ENCODE measurements at regions not wholly inside any gene's neighbourhood (a gene's known extent, or its start where the extent isn't known, plus 50 kb on each side); places are given as distances from the start of the nearest gene placed in this dataset.

GRCh38 chr3:117120014-117120413 lies 410.4 kb downstream of the TUSC7 start:
- WGBS, 2 donors, result 54 to 71% methylated on average over 1 of the region's 1 CpG
- Histone ChIP-seq H3K27ac (ENCODE audit: low read depth in 2 of 2, low read length in 1 of 2) (no peak overlapping the region), H3K4me3 (ENCODE audit: low read depth in 1 of 2, low read length in 2 of 2) (no peak overlapping the region), H3K36me3 (ENCODE audit: control insufficient read depth in 2 of 2, insufficient read depth in 2 of 2, low read length in 1 of 2) (no peaks in the 10 kb centered on the region), H3K4me1 (ENCODE audit: control insufficient read depth in 2 of 2, insufficient read depth in 2 of 2, low read length in 1 of 2) (no peaks in the 10 kb centered on the region), H3K9me3 (ENCODE audit: control insufficient read depth in 2 of 2, insufficient read depth in 1 of 2, low read depth in 1 of 2, low read length in 1 of 2) (no peaks in the 10 kb centered on the region), H3K27me3 (ENCODE audit: control insufficient read depth in 1 of 2, insufficient read depth in 2 of 2, low read length in 2 of 2) (no peaks in the 10 kb centered on the region)

- 68 to 70% methylated on average over 1 of the region's 1 CpG for WGBS, 2 donors
- no peaks in the 10 kb centered on the region for H3K4me1 ChIP-seq (ENCODE audit: control insufficient read depth in 2 of 2, insufficient read depth in 2 of 2, low read length in 1 of 2)
- no peak overlapping the region for H3K4me3 ChIP-seq (ENCODE audit: low read depth in 1 of 2, low read length in 2 of 2)
- H3K9me3 ChIP-seq (ENCODE audit: control insufficient read depth in 2 of 2, insufficient read depth in 1 of 2, low read depth in 1 of 2, low read length in 1 of 2), result no peaks in the 10 kb centered on the region
- no peak overlapping the region for H3K27ac ChIP-seq (ENCODE audit: low read depth in 2 of 2, low read length in 1 of 2)
- H3K36me3 ChIP-seq (ENCODE audit: control insufficient read depth in 2 of 2, insufficient read depth in 2 of 2, low read length in 1 of 2), result no peaks in the 10 kb centered on the region
- H3K27me3 ChIP-seq (ENCODE audit: control insufficient read depth in 1 of 2, insufficient read depth in 2 of 2, low read length in 2 of 2), result no peaks in the 10 kb centered on the region
Measured at GRCh38 chr3:117122609-117123008, 413.0 kb downstream of the TUSC7 start.

DNA sequence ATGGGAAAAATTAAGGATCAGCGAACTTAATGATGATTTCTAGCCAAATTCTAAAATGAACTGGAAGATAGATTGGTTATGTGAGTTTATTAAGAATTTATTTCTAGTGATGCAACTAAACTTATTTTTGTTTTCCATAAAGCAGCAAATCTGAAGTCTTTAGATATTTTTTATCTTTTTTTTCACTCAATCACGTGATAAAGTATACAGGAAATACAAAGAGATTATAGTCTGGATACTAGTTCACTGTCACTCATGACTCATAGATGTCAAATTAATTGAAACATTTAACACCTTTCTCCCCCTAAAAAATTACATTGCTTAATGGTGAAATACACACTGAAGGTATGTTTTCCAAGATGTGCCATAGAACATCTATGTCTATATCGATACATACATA lies 416.9 kb downstream of the TUSC7 start:
- H3K4me1 ChIP-seq (ENCODE audit: control insufficient read depth in 2 of 2, insufficient read depth in 2 of 2, low read length in 1 of 2), result no peaks in the 10 kb centered on the region
- no peak overlapping the region for H3K4me3 ChIP-seq (ENCODE audit: low read depth in 1 of 2, low read length in 2 of 2)
- no peaks in the 10 kb centered on the region for H3K27me3 ChIP-seq (ENCODE audit: control insufficient read depth in 1 of 2, insufficient read depth in 2 of 2, low read length in 2 of 2)
- no peak overlapping the region for H3K27ac ChIP-seq (ENCODE audit: low read depth in 2 of 2, low read length in 1 of 2)
- peaks cover 0 to 4% of the 10 kb centered on the region in 2 donors for H3K9me3 ChIP-seq (ENCODE audit: control insufficient read depth in 2 of 2, insufficient read depth in 1 of 2, low read depth in 1 of 2, low read length in 1 of 2)
- WGBS, 2 donors, result 78 to 80% methylated on average over 3 of the region's 3 CpGs
- H3K36me3 ChIP-seq (ENCODE audit: control insufficient read depth in 2 of 2, insufficient read depth in 2 of 2, low read length in 1 of 2), result no peaks in the 10 kb centered on the region

DNA sequence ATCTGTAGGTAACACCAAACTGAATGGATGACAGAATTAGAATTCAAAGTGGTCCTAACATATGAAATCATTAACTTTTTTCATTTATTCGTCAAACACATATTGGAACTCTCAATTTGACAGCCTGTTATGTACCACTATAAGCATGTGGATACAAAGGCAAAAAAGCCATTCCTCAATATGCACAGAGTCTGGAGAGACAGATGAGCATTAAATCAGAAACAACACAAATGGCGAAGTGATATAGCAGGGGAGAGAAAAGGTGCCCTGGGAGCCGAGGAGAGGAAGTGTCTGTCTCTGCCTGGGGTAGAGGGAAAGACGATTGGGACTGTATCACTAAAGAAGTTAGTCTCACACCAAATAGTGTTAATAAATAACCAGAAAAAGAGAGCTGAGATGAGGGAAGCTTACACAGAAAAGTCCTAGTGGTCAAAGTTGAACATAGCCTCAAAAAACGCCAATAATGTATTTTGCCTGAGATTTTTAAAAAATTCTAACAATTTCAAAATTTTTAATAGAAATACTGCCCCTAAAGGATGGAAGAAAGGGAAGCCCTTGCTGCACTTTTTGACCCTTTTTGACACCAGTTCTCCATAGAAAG lies 417.5 kb downstream of the TUSC7 start:
- Histone ChIP-seq H3K4me1 (ENCODE audit: control insufficient read depth in 2 of 2, insufficient read depth in 2 of 2, low read length in 1 of 2) (no peaks in the 10 kb centered on the region), H3K27ac (ENCODE audit: low read depth in 2 of 2, low read length in 1 of 2) (no peak overlapping the region), H3K4me3 (ENCODE audit: low read depth in 1 of 2, low read length in 2 of 2) (no peak overlapping the region), H3K27me3 (ENCODE audit: control insufficient read depth in 1 of 2, insufficient read depth in 2 of 2, low read length in 2 of 2) (no peaks in the 10 kb centered on the region), H3K36me3 (ENCODE audit: control insufficient read depth in 2 of 2, insufficient read depth in 2 of 2, low read length in 1 of 2) (no peaks in the 10 kb centered on the region), H3K9me3 (ENCODE audit: control insufficient read depth in 2 of 2, insufficient read depth in 1 of 2, low read depth in 1 of 2, low read length in 1 of 2) (peaks cover 0 to 4% of the 10 kb centered on the region in 2 donors)
- WGBS, 2 donors, result 59 to 72% methylated on average over 5 of the region's 5 CpGs

DNA sequence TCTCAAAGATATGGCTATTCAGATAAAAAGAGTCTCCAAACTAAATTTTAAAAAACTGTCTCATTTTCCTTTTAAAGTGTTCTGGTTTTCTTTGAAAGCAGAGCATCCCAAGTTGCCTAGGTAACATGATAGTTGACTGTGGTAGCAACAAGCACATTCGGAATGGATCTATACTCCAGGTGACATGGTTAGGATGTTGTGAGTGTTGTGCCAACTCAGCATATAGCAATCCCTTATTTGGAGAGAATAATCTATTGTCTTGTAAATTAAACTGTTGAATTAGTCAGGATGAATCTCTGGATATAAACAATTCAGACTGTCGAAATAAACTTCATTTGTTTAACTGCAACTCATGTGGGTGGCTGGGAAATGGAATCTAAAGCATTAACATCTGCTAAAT lies 418.6 kb downstream of the TUSC7 start:
- H3K4me1 ChIP-seq (ENCODE audit: control insufficient read depth in 2 of 2, insufficient read depth in 2 of 2, low read length in 1 of 2), result no peaks in the 10 kb centered on the region
- H3K9me3 ChIP-seq (ENCODE audit: control insufficient read depth in 2 of 2, insufficient read depth in 1 of 2, low read depth in 1 of 2, low read length in 1 of 2), result peaks cover 0 to 4% of the 10 kb centered on the region in 2 donors
- no peak overlapping the region for H3K4me3 ChIP-seq (ENCODE audit: low read depth in 1 of 2, low read length in 2 of 2)
- WGBS, 2 donors, result 58 to 75% methylated on average over 2 of the region's 2 CpGs
- H3K27ac ChIP-seq (ENCODE audit: low read depth in 2 of 2, low read length in 1 of 2), result no peak overlapping the region
- H3K36me3 ChIP-seq (ENCODE audit: control insufficient read depth in 2 of 2, insufficient read depth in 2 of 2, low read length in 1 of 2), result no peaks in the 10 kb centered on the region
- no peaks in the 10 kb centered on the region for H3K27me3 ChIP-seq (ENCODE audit: control insufficient read depth in 1 of 2, insufficient read depth in 2 of 2, low read length in 2 of 2)

DNA sequence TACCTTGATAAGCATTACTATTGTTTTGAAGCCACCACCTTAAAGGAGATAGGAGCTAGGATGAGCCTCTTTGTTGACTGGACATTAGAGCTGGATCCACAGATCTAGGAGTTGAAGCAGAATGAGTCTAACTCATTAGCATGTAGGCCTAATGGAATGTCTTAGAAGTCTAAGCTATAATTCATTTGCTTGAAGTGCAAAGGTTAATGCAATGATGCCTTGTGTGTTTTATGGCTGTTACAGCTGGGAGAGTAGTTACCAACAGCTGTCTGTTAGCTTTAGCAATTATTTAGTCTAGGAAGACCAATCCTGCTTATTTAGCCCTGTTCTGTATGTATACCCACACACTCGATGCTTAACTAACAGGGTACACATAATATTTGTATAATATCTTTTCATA lies 419.3 kb downstream of the TUSC7 start:
- WGBS, 2 donors, result 63 to 76% methylated on average over 1 of the region's 1 CpG
- H3K36me3 ChIP-seq (ENCODE audit: control insufficient read depth in 2 of 2, insufficient read depth in 2 of 2, low read length in 1 of 2), result no peaks in the 10 kb centered on the region
- peaks cover 0 to 4% of the 10 kb centered on the region in 2 donors for H3K9me3 ChIP-seq (ENCODE audit: control insufficient read depth in 2 of 2, insufficient read depth in 1 of 2, low read depth in 1 of 2, low read length in 1 of 2)
- H3K27me3 ChIP-seq (ENCODE audit: control insufficient read depth in 1 of 2, insufficient read depth in 2 of 2, low read length in 2 of 2), result no peaks in the 10 kb centered on the region
- no peak overlapping the region for H3K4me3 ChIP-seq (ENCODE audit: low read depth in 1 of 2, low read length in 2 of 2)
- H3K27ac ChIP-seq (ENCODE audit: low read depth in 2 of 2, low read length in 1 of 2), result no peak overlapping the region
- no peaks in the 10 kb centered on the region for H3K4me1 ChIP-seq (ENCODE audit: control insufficient read depth in 2 of 2, insufficient read depth in 2 of 2, low read length in 1 of 2)

- Histone ChIP-seq H3K27me3 (ENCODE audit: control insufficient read depth in 1 of 2, insufficient read depth in 2 of 2, low read length in 2 of 2) (no peaks in the 10 kb centered on the region), H3K4me3 (ENCODE audit: low read depth in 1 of 2, low read length in 2 of 2) (no peak overlapping the region), H3K36me3 (ENCODE audit: control insufficient read depth in 2 of 2, insufficient read depth in 2 of 2, low read length in 1 of 2) (no peaks in the 10 kb centered on the region), H3K4me1 (ENCODE audit: control insufficient read depth in 2 of 2, insufficient read depth in 2 of 2, low read length in 1 of 2) (no peaks in the 10 kb centered on the region), H3K9me3 (ENCODE audit: control insufficient read depth in 2 of 2, insufficient read depth in 1 of 2, low read depth in 1 of 2, low read length in 1 of 2) (peaks cover 0 to 4% of the 10 kb centered on the region in 2 donors), H3K27ac (ENCODE audit: low read depth in 2 of 2, low read length in 1 of 2) (no peak overlapping the region)
- 65 to 68% methylated on average over 5 of the region's 5 CpGs for WGBS, 2 donors
Measured at GRCh38 chr3:117129516-117129915, 419.9 kb downstream of the TUSC7 start.

- Histone ChIP-seq H3K4me3 (ENCODE audit: low read depth in 1 of 2, low read length in 2 of 2) (no peak overlapping the region), H3K36me3 (ENCODE audit: control insufficient read depth in 2 of 2, insufficient read depth in 2 of 2, low read length in 1 of 2) (no peaks in the 10 kb centered on the region), H3K27ac (ENCODE audit: low read depth in 2 of 2, low read length in 1 of 2) (no peak overlapping the region), H3K9me3 (ENCODE audit: control insufficient read depth in 2 of 2, insufficient read depth in 1 of 2, low read depth in 1 of 2, low read length in 1 of 2) (peaks cover 0 to 4% of the 10 kb centered on the region in 2 donors), H3K27me3 (ENCODE audit: control insufficient read depth in 1 of 2, insufficient read depth in 2 of 2, low read length in 2 of 2) (no peaks in the 10 kb centered on the region), H3K4me1 (ENCODE audit: control insufficient read depth in 2 of 2, insufficient read depth in 2 of 2, low read length in 1 of 2) (no peaks in the 10 kb centered on the region)
- WGBS, 2 donors, result 0% methylated on average over 1 of the region's 1 CpG
Measured at GRCh38 chr3:117130222-117130621, 420.6 kb downstream of the TUSC7 start.

DNA sequence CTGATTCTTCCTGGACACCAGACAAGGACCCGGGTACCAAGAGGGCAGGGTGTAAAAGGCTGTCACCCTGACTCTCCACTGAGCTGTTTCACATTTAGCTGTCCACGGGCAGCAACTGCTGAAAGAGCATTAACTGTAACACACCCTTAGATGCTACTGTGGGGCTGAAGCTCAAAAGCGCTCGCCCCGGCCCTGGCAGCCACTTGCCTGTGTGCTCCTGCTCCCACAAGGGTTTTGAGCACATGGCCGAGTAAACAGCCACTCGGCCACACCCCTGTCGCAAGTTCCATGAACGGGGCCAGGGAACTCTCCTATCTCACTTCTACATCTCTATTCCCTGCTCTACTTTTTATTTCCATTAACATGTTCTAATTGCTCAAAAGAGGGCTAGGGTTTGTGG lies 421.7 kb downstream of the TUSC7 start:
- no peak overlapping the region for H3K4me3 ChIP-seq (ENCODE audit: low read depth in 1 of 2, low read length in 2 of 2)
- no peaks in the 10 kb centered on the region for H3K36me3 ChIP-seq (ENCODE audit: control insufficient read depth in 2 of 2, insufficient read depth in 2 of 2, low read length in 1 of 2)
- H3K9me3 ChIP-seq (ENCODE audit: control insufficient read depth in 2 of 2, insufficient read depth in 1 of 2, low read depth in 1 of 2, low read length in 1 of 2), result peaks cover 0 to 4% of the 10 kb centered on the region in 2 donors
- no peak overlapping the region for H3K27ac ChIP-seq (ENCODE audit: low read depth in 2 of 2, low read length in 1 of 2)
- H3K4me1 ChIP-seq (ENCODE audit: control insufficient read depth in 2 of 2, insufficient read depth in 2 of 2, low read length in 1 of 2), result no peaks in the 10 kb centered on the region
- H3K27me3 ChIP-seq (ENCODE audit: control insufficient read depth in 1 of 2, insufficient read depth in 2 of 2, low read length in 2 of 2), result no peaks in the 10 kb centered on the region
- WGBS, 2 donors, result 59 to 61% methylated on average over 9 of the region's 9 CpGs

DNA sequence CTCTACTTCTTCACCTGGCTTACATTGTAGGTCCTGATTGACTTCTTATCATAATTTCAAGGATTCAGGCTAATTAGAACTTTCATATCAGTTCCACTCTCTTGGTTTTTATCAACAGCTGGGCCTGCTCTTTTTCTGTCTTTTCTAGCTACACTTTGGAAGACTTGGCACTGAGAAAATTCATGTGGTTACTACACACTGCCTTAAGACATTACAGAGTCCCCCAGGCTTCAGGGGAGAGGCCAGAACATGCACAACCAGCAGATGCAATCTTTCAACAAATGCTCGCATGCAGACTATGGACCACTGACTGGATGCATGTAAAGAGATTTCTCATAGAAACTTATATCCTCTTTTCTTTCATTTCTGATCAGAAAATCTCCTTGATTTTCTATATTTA lies 423.5 kb downstream of the TUSC7 start:
- H3K36me3 ChIP-seq (ENCODE audit: control insufficient read depth in 2 of 2, insufficient read depth in 2 of 2, low read length in 1 of 2), result no peaks in the 10 kb centered on the region
- 78 to 82% methylated on average over 1 of the region's 1 CpG for WGBS, 2 donors
- no peak overlapping the region for H3K4me3 ChIP-seq (ENCODE audit: low read depth in 1 of 2, low read length in 2 of 2)
- no peaks in the 10 kb centered on the region for H3K27me3 ChIP-seq (ENCODE audit: control insufficient read depth in 1 of 2, insufficient read depth in 2 of 2, low read length in 2 of 2)
- no peaks in the 10 kb centered on the region for H3K4me1 ChIP-seq (ENCODE audit: control insufficient read depth in 2 of 2, insufficient read depth in 2 of 2, low read length in 1 of 2)
- no peak overlapping the region for H3K27ac ChIP-seq (ENCODE audit: low read depth in 2 of 2, low read length in 1 of 2)
- H3K9me3 ChIP-seq (ENCODE audit: control insufficient read depth in 2 of 2, insufficient read depth in 1 of 2, low read depth in 1 of 2, low read length in 1 of 2), result peaks cover 0 to 4% of the 10 kb centered on the region in 2 donors

Data from esophagus (tissue), 2 donors.